Stomach (tissue), 4 donors: ENCODE measurements at regions not wholly inside any gene's neighbourhood (a gene's known extent, or its start where the extent isn't known, plus 50 kb on each side); places are given as distances from the start of the nearest gene placed in this dataset.

Experiments
- POLR2A ChIP-seq, 4 donors: fragments of 450-650 bp; IDR thresholded peaks; one replicate each; pipeline ENCODE4 v1.6.1; 2016; ENCODE audit warnings: antibody characterized with exemption in 4 of 4, control low read depth in 2 of 4, mild to moderate bottlenecking in 1 of 4, moderate library complexity in 1 of 4
- TF ChIP-seq, protein P1 (sequence below), 7 experiments: fragments of 450-650 bp in 4 of 7; fragments of 200-600 bp in 3 of 7; sonication (generic) in 3 of 7; IDR thresholded peaks; one replicate each; pipeline ENCODE4 v1.5.1; 2016 to 2019; ENCODE audit warnings: antibody characterized with exemption in 7 of 7, control low read depth in 2 of 7, mild to moderate bottlenecking in 1 of 7

DNA sequence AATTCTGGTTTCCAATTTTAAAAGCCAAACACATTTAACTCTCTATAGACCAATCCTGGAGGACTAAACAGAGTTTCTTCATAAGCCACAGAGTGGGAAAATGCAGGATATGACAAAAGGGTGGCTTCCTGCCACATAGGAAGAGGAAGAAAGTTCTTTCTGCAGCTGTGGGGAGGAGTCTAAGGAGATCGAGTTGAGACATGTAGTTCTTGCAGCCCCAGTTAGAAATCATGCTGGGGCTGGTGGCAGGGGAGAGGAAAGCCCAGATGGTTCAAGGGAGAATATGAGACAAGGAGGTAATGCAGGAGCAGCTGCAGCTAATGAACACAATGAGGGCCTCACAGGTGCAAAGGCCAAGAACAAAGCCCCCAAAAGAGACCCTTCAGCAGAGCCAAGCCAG lies 85.0 kb upstream of the ARID2 start:
- TF ChIP-seq, protein P1, sequence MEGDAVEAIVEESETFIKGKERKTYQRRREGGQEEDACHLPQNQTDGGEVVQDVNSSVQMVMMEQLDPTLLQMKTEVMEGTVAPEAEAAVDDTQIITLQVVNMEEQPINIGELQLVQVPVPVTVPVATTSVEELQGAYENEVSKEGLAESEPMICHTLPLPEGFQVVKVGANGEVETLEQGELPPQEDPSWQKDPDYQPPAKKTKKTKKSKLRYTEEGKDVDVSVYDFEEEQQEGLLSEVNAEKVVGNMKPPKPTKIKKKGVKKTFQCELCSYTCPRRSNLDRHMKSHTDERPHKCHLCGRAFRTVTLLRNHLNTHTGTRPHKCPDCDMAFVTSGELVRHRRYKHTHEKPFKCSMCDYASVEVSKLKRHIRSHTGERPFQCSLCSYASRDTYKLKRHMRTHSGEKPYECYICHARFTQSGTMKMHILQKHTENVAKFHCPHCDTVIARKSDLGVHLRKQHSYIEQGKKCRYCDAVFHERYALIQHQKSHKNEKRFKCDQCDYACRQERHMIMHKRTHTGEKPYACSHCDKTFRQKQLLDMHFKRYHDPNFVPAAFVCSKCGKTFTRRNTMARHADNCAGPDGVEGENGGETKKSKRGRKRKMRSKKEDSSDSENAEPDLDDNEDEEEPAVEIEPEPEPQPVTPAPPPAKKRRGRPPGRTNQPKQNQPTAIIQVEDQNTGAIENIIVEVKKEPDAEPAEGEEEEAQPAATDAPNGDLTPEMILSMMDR (IDR thresholded peaks at IDR 0.05), result no peak
- TF ChIP-seq POLR2A (IDR thresholded peaks at IDR 0.05), result no peak
